ENCODE measurements at regions not wholly inside any gene's neighbourhood (a gene's known extent, or its start where the extent isn't known, plus 50 kb on each side); places are given as distances from the start of the nearest gene placed in this dataset.
"Not testable (repeated sequence)": the region's sequence is repeated elsewhere in the genome, so short reads cannot be mapped to it uniquely, and the experiment has no call there.

DNA sequence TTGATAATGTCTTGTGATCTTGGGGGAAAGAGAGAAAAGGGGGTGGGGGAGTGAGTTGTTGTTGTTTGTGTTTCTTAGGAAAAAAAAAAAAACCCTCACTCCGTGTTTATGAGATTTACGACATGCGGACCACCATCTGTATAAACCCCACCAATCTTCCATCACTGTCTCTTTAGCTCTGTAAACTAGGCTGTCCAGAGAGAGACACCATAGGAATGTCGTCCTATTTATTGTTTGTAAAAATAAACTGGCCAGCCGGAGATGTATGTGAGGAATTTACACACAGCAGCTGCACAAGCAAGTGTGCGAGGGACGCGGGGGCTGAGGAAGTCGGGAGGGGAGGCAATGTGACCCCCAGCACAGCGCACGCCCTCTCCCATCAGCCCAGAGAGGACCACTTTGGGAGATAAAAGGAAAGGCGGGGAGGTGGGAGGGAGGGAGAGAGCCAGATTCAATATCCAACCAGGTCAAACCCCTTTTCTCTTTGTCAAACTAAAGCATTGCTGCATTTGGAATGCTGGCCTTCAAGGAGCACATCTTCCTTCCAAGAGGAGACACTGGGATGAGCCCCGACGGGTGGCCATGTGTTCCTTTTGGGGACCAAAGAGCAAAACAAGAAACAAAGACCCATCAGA lies 136.2 kb upstream of the SALL1 start:
- H3K4me2 ChIP-seq = no peak overlapping the region
- no peaks in the 10 kb centered on the region for H3K4me1 ChIP-seq
- H3K9me3 ChIP-seq = no peaks in the 10 kb centered on the region
- no peak overlapping the region for H3K27ac ChIP-seq
- H3K36me3 ChIP-seq = no peaks in the 10 kb centered on the region
- H4K20me1 ChIP-seq = no peaks in the 10 kb centered on the region
- H3K4me3 ChIP-seq = no peak overlapping the region
- H3K27me3 ChIP-seq = no peaks in the 10 kb centered on the region
- no peak overlapping the region for H3K9ac ChIP-seq
- TF ChIP-seq Cebpa-rat (IDR thresholded peaks at IDR 0.05) = no peak

DNA sequence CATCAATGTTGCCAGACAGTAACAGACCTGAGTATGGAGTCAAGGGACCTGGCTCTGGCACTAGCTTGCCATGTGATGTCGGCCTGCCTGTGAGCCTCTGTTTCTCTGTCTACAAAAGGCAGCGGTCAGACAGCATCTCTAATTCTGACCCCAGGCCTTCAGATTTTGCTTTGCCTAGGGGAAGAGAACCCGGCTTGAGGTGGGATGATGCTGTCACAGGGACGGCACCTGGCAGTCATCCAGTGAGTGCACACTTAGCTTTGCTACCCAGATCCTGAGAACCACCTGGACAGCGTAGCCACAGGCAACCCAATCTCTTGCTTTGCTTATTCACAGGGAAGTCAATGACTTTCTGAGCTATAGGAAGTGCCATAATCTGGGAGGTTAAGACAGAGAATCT lies 135.2 kb upstream of the SALL1 start:
- H3K27ac ChIP-seq = no peak overlapping the region
- H3K9ac ChIP-seq = no peak overlapping the region
- no peak for TF ChIP-seq Cebpa-rat (IDR thresholded peaks at IDR 0.05)
- no peaks in the 10 kb centered on the region for H3K27me3 ChIP-seq
- H3K4me1 ChIP-seq = no peaks in the 10 kb centered on the region
- H3K4me3 ChIP-seq = no peak overlapping the region
- H3K9me3 ChIP-seq = no peaks in the 10 kb centered on the region
- no peak overlapping the region for H3K4me2 ChIP-seq
- no peaks in the 10 kb centered on the region for H3K36me3 ChIP-seq
- H4K20me1 ChIP-seq = no peaks in the 10 kb centered on the region

DNA sequence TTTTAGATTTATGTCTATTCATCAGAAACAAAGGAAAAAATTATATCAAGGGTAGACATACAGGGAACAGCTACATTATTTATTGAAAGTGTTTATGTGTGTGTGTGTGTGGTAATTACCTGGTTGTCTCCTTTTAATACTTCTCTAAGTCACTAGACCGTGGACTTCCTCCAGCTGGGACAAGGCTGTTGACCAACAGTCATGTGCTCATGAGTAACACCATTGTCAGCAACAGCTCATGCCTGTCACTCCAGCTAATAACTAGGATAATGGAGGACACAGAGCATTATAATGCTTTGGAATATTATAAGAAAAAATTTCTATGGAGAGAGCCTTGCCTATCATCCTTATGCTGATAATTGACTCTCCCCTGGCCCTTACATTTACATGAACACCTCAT lies 125.3 kb upstream of the SALL1 start:
- TF ChIP-seq Cebpa-rat (IDR thresholded peaks at IDR 0.05) = no peak

DNA sequence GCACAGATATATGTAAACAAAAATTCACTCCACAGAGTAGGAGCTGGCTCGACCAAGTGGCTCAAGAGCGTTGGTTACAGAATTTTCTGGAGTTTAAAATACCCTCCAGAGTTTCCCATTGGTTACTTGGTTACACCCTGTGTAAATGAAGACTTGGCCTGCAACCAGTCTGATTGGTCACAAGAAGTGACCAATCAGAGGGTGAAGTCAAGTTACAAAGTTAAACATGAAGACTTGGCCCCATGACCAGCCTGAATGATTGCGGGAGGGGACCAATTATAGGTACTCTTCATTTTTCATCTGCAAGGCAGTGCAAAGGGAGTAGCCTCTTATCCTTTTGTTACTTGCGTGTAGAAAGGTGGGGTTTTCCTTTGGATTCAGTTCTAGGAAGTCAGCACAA lies 121.3 kb upstream of the SALL1 start:
- H3K36me3 ChIP-seq = no peaks in the 10 kb centered on the region
- no peaks in the 10 kb centered on the region for H3K9me3 ChIP-seq
- no peaks in the 10 kb centered on the region for H3K4me1 ChIP-seq
- no peak overlapping the region for H3K27ac ChIP-seq
- H3K9ac ChIP-seq = no peak overlapping the region
- H3K27me3 ChIP-seq = no peaks in the 10 kb centered on the region
- no peak overlapping the region for H3K4me3 ChIP-seq
- no peak for TF ChIP-seq Cebpa-rat (IDR thresholded peaks at IDR 0.05)
- H3K4me2 ChIP-seq = no peak overlapping the region
- no peaks in the 10 kb centered on the region for H4K20me1 ChIP-seq

More for the DNA sequence above, 125.3 kb upstream of the SALL1 start:
- Histone ChIP-seq H3K4me3 (no peak overlapping the region), H3K36me3 (no peaks in the 10 kb centered on the region), H3K27me3 (no peaks in the 10 kb centered on the region), H3K9me3 (no peaks in the 10 kb centered on the region), H3K4me2 (no peak overlapping the region), H4K20me1 (no peaks in the 10 kb centered on the region), H3K27ac (no peak overlapping the region), H3K4me1 (no peaks in the 10 kb centered on the region), H3K9ac (no peak overlapping the region)

DNA sequence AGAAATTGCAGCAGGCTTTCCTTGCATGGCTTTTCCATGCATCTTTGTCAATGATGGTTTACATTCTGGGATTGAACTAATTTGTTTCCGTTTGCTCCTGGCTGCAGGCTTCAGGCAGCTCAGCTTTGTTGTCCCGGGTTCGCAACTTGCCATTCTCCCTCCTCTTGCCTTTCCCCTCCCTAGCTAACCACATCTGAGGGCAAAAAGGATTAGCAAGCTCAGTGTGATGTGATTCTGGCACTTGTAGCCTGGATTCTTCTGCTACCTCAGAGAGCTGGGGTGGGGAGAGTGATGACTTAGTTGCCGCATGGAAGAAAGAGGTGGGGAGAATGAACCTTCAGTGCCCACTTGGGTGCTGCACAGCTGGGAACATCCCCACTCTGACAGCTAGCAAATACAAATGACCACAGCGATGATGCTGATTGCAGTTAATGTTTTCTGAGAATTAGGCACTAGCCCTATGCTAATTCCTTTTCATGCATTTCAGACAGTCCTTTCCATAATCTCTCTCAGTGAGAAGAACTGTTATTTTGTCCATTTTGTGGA lies 120.2 kb upstream of the SALL1 start:
- Histone ChIP-seq H3K4me3 (no peak overlapping the region), H4K20me1 (no peaks in the 10 kb centered on the region), H3K9ac (no peak overlapping the region), H3K27me3 (no peaks in the 10 kb centered on the region), H3K4me1 (no peaks in the 10 kb centered on the region), H3K27ac (no peak overlapping the region), H3K9me3 (no peaks in the 10 kb centered on the region), H3K4me2 (no peak overlapping the region), H3K36me3 (no peaks in the 10 kb centered on the region)
- TF ChIP-seq Cebpa-rat (IDR thresholded peaks at IDR 0.05) = no peak

DNA sequence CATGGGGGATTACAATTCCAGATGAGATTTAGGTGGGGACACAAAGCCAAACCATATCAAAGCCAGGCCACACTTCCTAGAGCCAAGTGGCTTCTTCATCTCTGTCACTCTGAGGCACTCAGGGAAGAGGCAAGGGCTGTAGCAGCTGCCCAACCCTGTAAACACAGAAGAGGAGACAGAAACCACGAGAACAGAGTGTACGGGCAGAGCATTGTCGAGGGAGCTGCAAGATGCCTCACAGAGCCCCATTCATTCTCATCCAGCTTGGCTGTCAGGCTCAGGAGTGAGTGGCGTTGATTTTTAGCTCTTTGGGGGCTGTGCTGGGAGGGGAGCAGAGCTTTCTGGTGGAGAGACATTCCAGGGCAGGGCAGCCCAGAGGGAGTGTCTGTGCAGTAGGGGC lies 117.2 kb upstream of the SALL1 start:
- no peak overlapping the region for H3K9ac ChIP-seq
- no peak overlapping the region for H3K4me2 ChIP-seq

DNA sequence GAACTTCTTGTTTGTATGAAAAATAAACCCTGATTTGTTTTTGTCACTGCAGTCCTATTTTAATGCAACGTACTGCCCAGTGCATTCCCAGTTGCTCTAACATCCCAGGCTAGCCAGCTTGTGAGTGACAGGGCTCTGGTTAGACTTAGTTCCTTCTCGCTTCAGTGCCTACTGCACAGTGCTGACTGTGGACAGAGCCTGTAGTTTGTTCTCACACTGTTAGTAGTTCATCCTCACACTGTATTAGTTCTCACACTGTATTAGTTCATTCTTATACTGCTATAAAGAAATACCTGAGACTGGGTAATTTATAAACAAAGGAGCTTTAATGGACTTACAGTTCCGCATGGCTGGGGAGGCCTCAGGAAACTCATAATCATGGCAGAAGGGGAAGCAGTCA lies 116.6 kb upstream of the SALL1 start:
- Histone ChIP-seq H3K9me3 (no peaks in the 10 kb centered on the region), H3K4me1 (no peaks in the 10 kb centered on the region), H3K4me2 (no peak overlapping the region), H3K27ac (no peak overlapping the region), H4K20me1 (no peaks in the 10 kb centered on the region), H3K27me3 (no peaks in the 10 kb centered on the region), H3K4me3 (no peak overlapping the region), H3K36me3 (no peaks in the 10 kb centered on the region), H3K9ac (no peak overlapping the region)
- no peak for TF ChIP-seq Cebpa-rat (IDR thresholded peaks at IDR 0.05)

More for the DNA sequence above, 117.2 kb upstream of the SALL1 start:
- Histone ChIP-seq H3K27ac (no peak overlapping the region), H3K4me3 (no peak overlapping the region), H3K27me3 (no peaks in the 10 kb centered on the region), H4K20me1 (no peaks in the 10 kb centered on the region), H3K9me3 (no peaks in the 10 kb centered on the region), H3K36me3 (no peaks in the 10 kb centered on the region), H3K4me1 (no peaks in the 10 kb centered on the region)
- no peak for TF ChIP-seq Cebpa-rat (IDR thresholded peaks at IDR 0.05)

DNA sequence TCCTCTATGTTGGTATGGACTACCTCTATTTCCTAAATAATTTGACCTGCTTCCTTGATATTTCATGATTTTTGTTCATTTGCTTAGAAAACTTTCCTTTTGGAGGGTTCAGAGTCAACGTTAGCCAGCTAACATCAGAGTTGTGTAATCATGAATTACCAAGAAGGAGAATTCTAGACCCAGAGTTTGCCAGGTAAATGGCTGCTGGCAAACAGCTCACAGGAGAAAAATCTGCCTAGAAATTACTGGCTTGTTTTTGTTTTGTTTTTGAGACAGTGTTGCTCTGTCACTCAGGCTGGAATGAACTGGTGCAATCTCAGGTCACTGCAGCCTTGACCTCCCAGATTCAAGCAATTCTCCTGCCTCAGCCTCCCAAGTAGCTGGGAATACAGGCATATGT lies 111.4 kb upstream of the SALL1 start:
- H3K27ac ChIP-seq = no peak overlapping the region
- no peaks in the 10 kb centered on the region for H3K4me1 ChIP-seq
- TF ChIP-seq Cebpa-rat (IDR thresholded peaks at IDR 0.05) = no peak

DNA sequence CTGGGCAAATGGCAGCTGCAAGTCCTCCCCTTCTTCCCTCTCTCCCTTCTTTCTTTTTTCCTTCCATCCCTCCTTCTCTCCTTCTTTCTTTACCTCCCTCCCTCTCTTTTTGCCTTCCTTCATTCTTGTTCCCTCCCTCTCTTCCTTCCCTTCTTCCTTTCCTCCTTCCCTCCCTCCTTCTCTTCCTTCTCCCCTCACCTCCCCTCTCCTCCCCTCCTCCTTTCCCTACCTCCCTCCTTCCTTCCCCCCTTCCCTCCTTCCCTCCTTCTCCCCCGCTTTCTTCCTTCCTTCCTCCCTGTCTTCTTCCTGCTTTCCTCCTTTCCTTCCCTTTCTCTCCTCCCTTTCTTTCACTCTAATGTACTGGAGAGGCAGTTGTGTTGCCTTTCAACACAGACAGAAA lies 110.8 kb upstream of the SALL1 start:
- no peaks in the 10 kb centered on the region for H3K27me3 ChIP-seq
- no peaks in the 10 kb centered on the region for H3K36me3 ChIP-seq
- no peak overlapping the region for H3K4me2 ChIP-seq
- no peaks in the 10 kb centered on the region for H4K20me1 ChIP-seq
- no peak overlapping the region for H3K9ac ChIP-seq
- no peak overlapping the region for H3K4me3 ChIP-seq
- no peaks in the 10 kb centered on the region for H3K4me1 ChIP-seq
- TF ChIP-seq Cebpa-rat (IDR thresholded peaks at IDR 0.05) = no peak
- H3K27ac ChIP-seq = no peak overlapping the region
- H3K9me3 ChIP-seq = peaks cover 16% of the 10 kb centered on the region

More for the DNA sequence above, 111.4 kb upstream of the SALL1 start:
- no peak overlapping the region for H3K4me2 ChIP-seq
- no peak overlapping the region for H3K9ac ChIP-seq
- H4K20me1 ChIP-seq = no peaks in the 10 kb centered on the region
- H3K27me3 ChIP-seq = no peaks in the 10 kb centered on the region
- H3K9me3 ChIP-seq = peaks cover 16% of the 10 kb centered on the region
- H3K36me3 ChIP-seq = no peaks in the 10 kb centered on the region
- no peak overlapping the region for H3K4me3 ChIP-seq

DNA sequence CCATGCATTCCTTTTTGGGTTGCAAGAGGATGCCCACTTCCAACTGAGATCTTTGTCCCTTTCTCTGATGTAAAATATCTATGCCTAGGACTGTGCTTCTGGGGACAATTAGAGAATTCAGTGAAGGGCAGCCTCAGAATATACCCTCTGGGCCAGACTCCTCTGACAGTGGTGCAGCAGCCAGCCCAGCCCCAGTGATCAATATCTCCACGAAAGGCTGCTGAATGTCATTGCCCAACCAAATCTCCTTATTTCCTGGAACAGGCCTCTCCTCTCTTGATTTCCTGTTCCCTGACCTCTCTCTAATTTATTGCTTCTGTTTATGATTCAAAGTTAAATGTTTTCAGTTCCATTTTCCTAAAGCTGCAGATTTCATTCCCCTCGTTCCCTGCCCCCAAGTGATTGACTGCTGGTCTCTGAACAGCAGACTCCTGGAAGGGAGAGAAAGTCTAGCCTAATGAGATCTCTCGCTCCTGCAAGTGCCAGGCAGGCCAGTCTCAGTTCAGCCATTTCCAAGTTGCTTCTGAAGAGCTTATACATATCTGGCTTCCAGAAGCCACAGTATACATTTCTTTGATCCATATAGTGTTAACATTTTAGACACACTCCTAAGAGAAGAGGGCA lies 104.4 kb upstream of the SALL1 start:
- no peaks in the 10 kb centered on the region for H3K27me3 ChIP-seq
- no peaks in the 10 kb centered on the region for H3K4me1 ChIP-seq
- H3K36me3 ChIP-seq = no peaks in the 10 kb centered on the region
- no peak overlapping the region for H3K27ac ChIP-seq
- no peak overlapping the region for H3K4me3 ChIP-seq
- TF ChIP-seq Cebpa-rat (IDR thresholded peaks at IDR 0.05) = no peak
- no peaks in the 10 kb centered on the region for H4K20me1 ChIP-seq
- no peak overlapping the region for H3K9ac ChIP-seq
- H3K4me2 ChIP-seq = no peak overlapping the region
- peaks cover 12% of the 10 kb centered on the region; the same call in 1 of the 2 replicates for H3K9me3 ChIP-seq

DNA sequence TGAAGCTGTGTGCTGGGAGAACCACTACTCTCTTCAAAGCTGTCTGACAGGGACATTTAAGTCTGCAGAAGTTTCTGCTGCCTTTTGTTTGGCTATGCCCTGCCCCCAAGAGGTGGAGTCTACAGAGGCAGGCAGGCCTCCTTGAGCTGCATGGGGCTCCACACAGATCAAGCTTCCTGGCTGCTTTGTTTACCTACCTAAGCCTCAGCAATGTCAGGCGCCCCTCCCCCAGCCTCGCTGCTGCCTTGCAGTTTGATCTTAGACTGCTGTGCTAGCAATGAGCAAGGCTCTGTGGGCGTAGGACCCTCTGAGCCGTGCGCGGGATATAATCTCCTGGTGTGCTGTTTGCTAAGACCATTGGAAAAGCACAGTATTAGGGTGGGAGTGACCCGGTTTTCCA lies 103.3 kb upstream of the SALL1 start:
- H3K9ac ChIP-seq, H3K36me3 ChIP-seq, H3K4me3 ChIP-seq, H3K27me3 ChIP-seq, H3K4me1 ChIP-seq, H3K4me2 ChIP-seq, H3K27ac ChIP-seq, H4K20me1 ChIP-seq: not testable (repeated sequence)
- peaks cover 11% of the 10 kb centered on the region; the same call in 1 of the 2 replicates for H3K9me3 ChIP-seq
